HG03039 (cell line): ENCODE measurements at regions not wholly inside any gene's neighbourhood (a gene's known extent, or its start where the extent isn't known, plus 50 kb on each side); places are given as distances from the start of the nearest gene placed in this dataset.

Experiments used
- ATAC-seq: cut with Tn5 transposase; IDR thresholded peaks from one replicate; pipeline ENCODE4 v1.9.1; 2021; ENCODE audit warnings: mild to moderate bottlenecking, moderate library complexity; ENCODE audit not compliant: unreplicated experiment

GRCh38 chr13:103275081-103275480 lies 208.9 kb upstream of the SLC10A2 start:
- ATAC-seq: no peak

- no peak for ATAC-seq
Observed at GRCh38 chr13:103273825-103274224, 207.6 kb upstream of the SLC10A2 start.

- peak; percentile 73 for ATAC-seq
Observed at GRCh38 chr13:103272770-103273169, 206.6 kb upstream of the SLC10A2 start.

GRCh38 chr13:103263448-103263847 lies 197.2 kb upstream of the SLC10A2 start:
- ATAC-seq: no peak

GRCh38 chr13:103255587-103256301 lies 189.5 kb upstream of the SLC10A2 start:
- no peak for ATAC-seq

GRCh38 chr13:103250071-103250470 lies 183.9 kb upstream of the SLC10A2 start:
- ATAC-seq: no peak

GRCh38 chr13:103246581-103247200 lies 180.5 kb upstream of the SLC10A2 start:
- ATAC-seq: no peak

GRCh38 chr13:103243495-103243894 lies 177.3 kb upstream of the SLC10A2 start:
- ATAC-seq: no peak

- no peak for ATAC-seq
Observed at GRCh38 chr13:103238441-103238840, 172.2 kb upstream of the SLC10A2 start.

- no peak for ATAC-seq
Observed at GRCh38 chr13:103236213-103236612, 170.0 kb upstream of the SLC10A2 start.

GRCh38 chr13:103229674-103230073 lies 163.5 kb upstream of the SLC10A2 start:
- ATAC-seq: no peak

- no peak for ATAC-seq
Observed at GRCh38 chr13:103224804-103225203, 158.6 kb upstream of the SLC10A2 start.

- ATAC-seq: no peak
Observed at GRCh38 chr13:103222683-103223082, 156.5 kb upstream of the SLC10A2 start.

GRCh38 chr13:103218253-103218652 lies 152.0 kb upstream of the SLC10A2 start:
- no peak for ATAC-seq

- ATAC-seq: no peak
Observed at GRCh38 chr13:103213152-103213551, 146.9 kb upstream of the SLC10A2 start.

- no peak for ATAC-seq
Observed at GRCh38 chr13:103210348-103210747, 144.1 kb upstream of the SLC10A2 start.

GRCh38 chr13:103203735-103204330 lies 137.6 kb upstream of the SLC10A2 start:
- ATAC-seq: no peak

GRCh38 chr13:103200118-103200885 lies 134.1 kb upstream of the SLC10A2 start:
- no peak for ATAC-seq

- ATAC-seq: no peak
Observed at GRCh38 chr13:103199380-103200088, 133.3 kb upstream of the SLC10A2 start.

GRCh38 chr13:103196356-103196755 lies 130.1 kb upstream of the SLC10A2 start:
- ATAC-seq: no peak

- ATAC-seq: no peak
Observed at GRCh38 chr13:103195762-103196161, 129.5 kb upstream of the SLC10A2 start.
